ENCODE measurements at regions not wholly inside any gene's neighbourhood (a gene's known extent, or its start where the extent isn't known, plus 50 kb on each side); places are given as distances from the start of the nearest gene placed in this dataset.

DNA sequence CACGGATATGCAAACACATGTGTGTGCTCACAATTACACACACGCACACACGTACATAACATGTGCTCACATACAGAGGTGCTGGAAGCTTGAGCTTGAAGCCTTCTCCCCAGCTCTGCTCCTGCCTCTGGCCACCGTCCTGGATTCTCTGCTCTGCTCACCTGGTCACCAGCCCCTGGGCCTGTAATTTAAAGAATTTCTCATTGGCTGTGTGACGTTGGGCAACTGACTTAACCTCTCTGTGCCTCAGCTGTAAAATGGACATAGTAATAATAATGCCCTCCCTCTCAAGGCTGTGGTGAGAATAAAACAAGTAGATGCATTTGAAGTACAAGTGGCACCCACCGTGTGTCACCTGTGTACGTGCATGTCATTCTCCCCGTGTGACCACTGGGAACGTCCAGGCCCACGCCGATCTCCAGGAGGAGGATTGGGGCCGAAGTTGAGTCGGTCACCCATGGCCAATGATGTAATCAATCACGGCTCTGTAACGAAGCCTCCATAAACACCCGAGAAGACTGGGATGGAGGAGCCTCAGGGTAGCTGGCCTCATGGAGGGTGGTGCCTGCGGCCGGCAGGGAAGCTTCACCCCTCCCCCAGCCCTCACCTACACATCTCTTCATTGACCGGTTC, 160.9 kb upstream of the AFDN start:
- TF ChIP-seq PPARA (CRISPR knock-in tag; IDR thresholded peaks at IDR 0.05; ENCODE audit: borderline replicate concordance) (no peak), ISL1 (CRISPR knock-in tag; IDR thresholded peaks at IDR 0.05) (no peak), ZNF8 (CRISPR knock-in tag; IDR thresholded peaks at IDR 0.05) (no peak), OSR1 (CRISPR knock-in tag; IDR thresholded peaks at IDR 0.05) (no peak)
- TF ChIP-seq, protein P1, sequence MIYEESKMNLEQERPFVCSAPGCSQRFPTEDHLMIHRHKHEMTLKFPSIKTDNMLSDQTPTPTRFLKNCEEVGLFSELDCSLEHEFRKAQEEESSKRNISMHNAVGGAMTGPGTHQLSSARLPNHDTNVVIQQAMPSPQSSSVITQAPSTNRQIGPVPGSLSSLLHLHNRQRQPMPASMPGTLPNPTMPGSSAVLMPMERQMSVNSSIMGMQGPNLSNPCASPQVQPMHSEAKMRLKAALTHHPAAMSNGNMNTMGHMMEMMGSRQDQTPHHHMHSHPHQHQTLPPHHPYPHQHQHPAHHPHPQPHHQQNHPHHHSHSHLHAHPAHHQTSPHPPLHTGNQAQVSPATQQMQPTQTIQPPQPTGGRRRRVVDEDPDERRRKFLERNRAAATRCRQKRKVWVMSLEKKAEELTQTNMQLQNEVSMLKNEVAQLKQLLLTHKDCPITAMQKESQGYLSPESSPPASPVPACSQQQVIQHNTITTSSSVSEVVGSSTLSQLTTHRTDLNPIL (CRISPR knock-in tag; IDR thresholded peaks at IDR 0.05; ENCODE audit: low read depth), result no peak

Measured in SK-N-SH treated with all-trans-retinoic acid at 6 μM for 48 hours (cell line).